ENCODE measurements at regions not wholly inside any gene's neighbourhood (a gene's known extent, or its start where the extent isn't known, plus 50 kb on each side); places are given as distances from the start of the nearest gene placed in this dataset.
"Not testable (repeated sequence)": the region's sequence is repeated elsewhere in the genome, so short reads cannot be mapped to it uniquely, and the experiment has no call there.

GRCh38 chr2:238722883-238723282, 125.0 kb upstream of the TWIST2 start:
- intact Hi-C loops (cut with DNase I): no loop called here
- Histone ChIP-seq H3K9me3 (no peaks in the 10 kb centered on the region), H3K27me3 (no peaks in the 10 kb centered on the region), H3K4me3 (no peak overlapping the region), H3K4me1 (ENCODE audit: insufficient read depth) (peaks cover 4% of the 10 kb centered on the region), H3K27ac (no peak overlapping the region), H3K36me3 (no peaks in the 10 kb centered on the region)
- no peak for DNase-seq
- TF ChIP-seq POLR2A (IDR thresholded peaks at IDR 0.05) (no peak), CTCF (IDR thresholded peaks at IDR 0.05) (no peak), EP300 (IDR thresholded peaks at IDR 0.05) (no peak)
- 92 to 95% (median 93%) methylated on average over 33 of the region's 33 CpGs for WGBS, 3 donors

- DNase-seq; H3K27me3 ChIP-seq; H3K36me3 ChIP-seq; intact Hi-C loops (cut with DNase I); H3K9me3 ChIP-seq; H3K4me1 ChIP-seq (ENCODE audit: insufficient read depth); H3K27ac ChIP-seq; H3K4me3 ChIP-seq: not testable (repeated sequence)
- WGBS, 3 donors: 60 to 63% (median 62%) methylated on average over 8 of the region's 8 CpGs
Measured at GRCh38 chr2:238723740-238724320, 124.1 kb upstream of the TWIST2 start.

DNA sequence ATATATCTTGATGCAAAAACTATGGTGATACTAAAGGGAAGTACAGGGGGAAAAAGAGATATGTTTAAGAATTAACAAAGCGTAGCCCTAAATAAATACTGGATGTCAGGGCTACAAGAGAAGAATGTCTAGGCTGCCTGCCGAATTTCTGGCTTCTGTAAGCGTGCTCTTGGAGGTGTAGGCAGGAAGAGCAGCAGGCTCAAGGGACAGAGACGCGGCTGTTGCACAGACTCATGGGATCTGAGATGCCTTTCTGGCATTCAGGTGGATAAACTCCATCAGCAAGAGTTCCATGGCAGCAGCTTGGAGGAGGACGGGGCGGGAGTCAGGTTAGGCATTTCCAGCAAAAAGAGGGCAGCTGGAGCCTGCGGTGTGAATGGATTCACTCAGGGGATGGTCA, 123.2 kb upstream of the TWIST2 start:
- 46 to 51% (median 50%) methylated on average over 8 of the region's 8 CpGs for WGBS, 3 donors
- no peak for TF ChIP-seq EP300 (IDR thresholded peaks at IDR 0.05)
- TF ChIP-seq POLR2A (IDR thresholded peaks at IDR 0.05): no peak
- TF ChIP-seq CTCF (IDR thresholded peaks at IDR 0.05): no peak
- no peak overlapping the region for H3K4me3 ChIP-seq
- H3K27ac ChIP-seq: no peak overlapping the region
- no peaks in the 10 kb centered on the region for H3K27me3 ChIP-seq
- peaks cover 17% of the 10 kb centered on the region for H3K4me1 ChIP-seq (ENCODE audit: insufficient read depth)
- H3K9me3 ChIP-seq: no peaks in the 10 kb centered on the region
- no peaks in the 10 kb centered on the region for H3K36me3 ChIP-seq
- DNase-seq: no peak
- intact Hi-C loops (cut with DNase I): no loop called here

- no peak for DNase-seq
- Histone ChIP-seq H3K27me3 (no peaks in the 10 kb centered on the region), H3K36me3 (no peaks in the 10 kb centered on the region), H3K9me3 (no peaks in the 10 kb centered on the region), H3K4me3 (no peak overlapping the region), H3K4me1 (ENCODE audit: insufficient read depth) (peaks cover 17% of the 10 kb centered on the region), H3K27ac (no peak overlapping the region)
- 82 to 94% (median 86%) methylated on average over 4 of the region's 4 CpGs for WGBS, 3 donors
- intact Hi-C loops (cut with DNase I): no loop called here
- TF ChIP-seq CTCF (IDR thresholded peaks at IDR 0.05) (no peak), EP300 (IDR thresholded peaks at IDR 0.05) (no peak), POLR2A (IDR thresholded peaks at IDR 0.05) (no peak)
Measured at GRCh38 chr2:238725298-238725697, 122.6 kb upstream of the TWIST2 start.

- no peaks in the 10 kb centered on the region for H3K36me3 ChIP-seq
- intact Hi-C loops (cut with DNase I): no loop called here
- H3K9me3 ChIP-seq: no peaks in the 10 kb centered on the region
- TF ChIP-seq CTCF (IDR thresholded peaks at IDR 0.05) (no peak), POLR2A (IDR thresholded peaks at IDR 0.05) (no peak), EP300 (IDR thresholded peaks at IDR 0.05) (no peak)
- H3K4me3 ChIP-seq: no peak overlapping the region
- H3K27me3 ChIP-seq: no peaks in the 10 kb centered on the region
- WGBS, 3 donors: 82 to 87% (median 85%) methylated on average over 17 of the region's 17 CpGs
- DNase-seq: no peak
- H3K27ac ChIP-seq: peak overlapping the region in 1 of 2 donors; percentile 82
- peaks cover 17% of the 10 kb centered on the region for H3K4me1 ChIP-seq (ENCODE audit: insufficient read depth)
Measured at GRCh38 chr2:238726670-238727584, 121.0 kb upstream of the TWIST2 start.

All from ovary (tissue), 7 donors.